DOHH2 (cell line): ENCODE measurements at regions not wholly inside any gene's neighbourhood (a gene's known extent, or its start where the extent isn't known, plus 50 kb on each side); places are given as distances from the start of the nearest gene placed in this dataset.

Experiments used
- H3F3A ChIP-seq: fragments of 200-600 bp; sonication (generic), shearing (Covaris generic); 2 replicates; pipeline ENCODE4 v1.6.0; 2016; ENCODE audit warnings: antibody characterized with exemption, mild to moderate bottlenecking; ENCODE audit not compliant: control insufficient read depth, insufficient read depth
- H3K27ac ChIP-seq: fragments of 200-600 bp; sonication (generic); 2 replicates; pipeline ENCODE4 v1.5.1; 2014; ENCODE audit warnings: low read depth, mild to moderate bottlenecking, low read length, moderate library complexity
- H3K27me3 ChIP-seq: fragments of 200-600 bp; sonication (generic); 2 replicates; pipeline ENCODE4 v1.6.1; 2014; ENCODE audit warnings: mild to moderate bottlenecking, low read length, mixed read lengths; ENCODE audit not compliant: control insufficient read depth
- H3K36me3 ChIP-seq: fragments of 200-600 bp; sonication (generic); 2 replicates; pipeline ENCODE4 v1.6.1; 2014; ENCODE audit warnings: mild to moderate bottlenecking, low read length, moderate library complexity, mixed read lengths; ENCODE audit not compliant: control insufficient read depth
- H3K4me1 ChIP-seq: fragments of 200-600 bp; sonication (generic); 2 replicates; pipeline ENCODE4 v1.6.1; 2014; ENCODE audit warnings: mild to moderate bottlenecking, low read length, mixed read lengths; ENCODE audit not compliant: control insufficient read depth
- H3K4me2 ChIP-seq: fragments of 200-600 bp; sonication (generic); 2 replicates; pipeline ENCODE4 v1.6.0; 2014; ENCODE audit warnings: mild to moderate bottlenecking, low read length, moderate library complexity
- H3K4me3 ChIP-seq: fragments of 200-600 bp; sonication (generic); 2 replicates; pipeline ENCODE4 v1.5.1; 2014; ENCODE audit warnings: mild to moderate bottlenecking, low read length, mixed read lengths
- H3K79me2 ChIP-seq: fragments of 200-600 bp; sonication (generic); 2 replicates; pipeline ENCODE4 v1.6.1; 2014; ENCODE audit warnings: mild to moderate bottlenecking, low read length, mixed read lengths; ENCODE audit not compliant: control insufficient read depth
- H3K9me2 ChIP-seq: fragments of 200-600 bp; sonication (generic); replicated peaks from 2 replicates; pipeline ENCODE4 v1.6.1; 2014; ENCODE audit warnings: mild to moderate bottlenecking, low read length, mixed read lengths; ENCODE audit not compliant: control insufficient read depth
- H3K9me3 ChIP-seq: fragments of 200-600 bp; sonication (generic); 2 replicates; pipeline ENCODE4 v1.6.1; 2014; ENCODE audit warnings: antibody characterized with exemption, low read length, mixed read lengths; ENCODE audit not compliant: control insufficient read depth, insufficient read depth
- H4K20me1 ChIP-seq: fragments of 200-600 bp; sonication (generic); 2 replicates; pipeline ENCODE4 v1.6.0; 2014; ENCODE audit warnings: low read depth, mild to moderate bottlenecking, antibody characterized with exemption, low read length, moderate library complexity; ENCODE audit not compliant: control insufficient read depth, insufficient read depth
- EZH2phosphoT487 ChIP-seq: fragments of 200-600 bp; sonication (generic); IDR thresholded peaks from 2 replicates; pipeline ENCODE4 v1.6.1; 2017; ENCODE audit warnings: borderline replicate concordance, mild to moderate bottlenecking, antibody characterized with exemption, low read length, moderate library complexity, mixed read lengths
- TF ChIP-seq, protein P1 (sequence below): fragments of 200-600 bp; sonication (generic); IDR thresholded peaks from one replicate; pipeline ENCODE4 v1.5.1; 2014; ENCODE audit warnings: antibody characterized with exemption, mild to moderate bottlenecking, low read depth, low read length; ENCODE audit not compliant: poor library complexity, severe bottlenecking

DNA sequence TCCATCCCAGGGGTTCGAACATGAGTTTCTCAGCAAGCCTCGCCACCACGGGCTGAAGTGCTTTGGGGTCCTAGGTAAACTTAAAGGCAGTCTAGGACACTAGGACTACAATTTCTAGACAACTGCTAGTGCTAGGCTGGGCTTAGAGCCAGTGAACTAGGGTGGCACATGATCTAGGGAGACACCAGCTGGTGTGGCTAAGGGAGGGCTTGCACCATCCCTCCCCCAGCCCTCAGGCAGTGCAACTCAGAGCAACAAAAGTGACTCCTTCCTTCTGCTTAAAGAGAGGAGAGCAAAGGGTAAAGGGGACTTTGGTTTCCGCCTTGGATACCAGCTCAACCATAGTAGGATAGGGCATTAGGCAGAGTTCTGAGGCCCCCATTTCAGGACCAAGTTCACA is 162.5 kb upstream of the AFF2 start:
- Histone ChIP-seq H3K4me1 (peaks cover 14% of the 10 kb centered on the region), H3K79me2 (no peaks in the 10 kb centered on the region), H3K27me3 (no peaks in the 10 kb centered on the region), H3K9me3 (no peaks in the 10 kb centered on the region), H3K27ac (no peak overlapping the region), H3F3A (no peaks in the 10 kb centered on the region), H3K36me3 (no peaks in the 10 kb centered on the region), H3K4me2 (no peak overlapping the region), H4K20me1 (no peaks in the 10 kb centered on the region), H3K4me3 (no peak overlapping the region), H3K9me2 (no peaks in the 10 kb centered on the region)
- no peak for TF ChIP-seq EZH2phosphoT487
- TF ChIP-seq, protein P1, sequence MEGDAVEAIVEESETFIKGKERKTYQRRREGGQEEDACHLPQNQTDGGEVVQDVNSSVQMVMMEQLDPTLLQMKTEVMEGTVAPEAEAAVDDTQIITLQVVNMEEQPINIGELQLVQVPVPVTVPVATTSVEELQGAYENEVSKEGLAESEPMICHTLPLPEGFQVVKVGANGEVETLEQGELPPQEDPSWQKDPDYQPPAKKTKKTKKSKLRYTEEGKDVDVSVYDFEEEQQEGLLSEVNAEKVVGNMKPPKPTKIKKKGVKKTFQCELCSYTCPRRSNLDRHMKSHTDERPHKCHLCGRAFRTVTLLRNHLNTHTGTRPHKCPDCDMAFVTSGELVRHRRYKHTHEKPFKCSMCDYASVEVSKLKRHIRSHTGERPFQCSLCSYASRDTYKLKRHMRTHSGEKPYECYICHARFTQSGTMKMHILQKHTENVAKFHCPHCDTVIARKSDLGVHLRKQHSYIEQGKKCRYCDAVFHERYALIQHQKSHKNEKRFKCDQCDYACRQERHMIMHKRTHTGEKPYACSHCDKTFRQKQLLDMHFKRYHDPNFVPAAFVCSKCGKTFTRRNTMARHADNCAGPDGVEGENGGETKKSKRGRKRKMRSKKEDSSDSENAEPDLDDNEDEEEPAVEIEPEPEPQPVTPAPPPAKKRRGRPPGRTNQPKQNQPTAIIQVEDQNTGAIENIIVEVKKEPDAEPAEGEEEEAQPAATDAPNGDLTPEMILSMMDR: no peak

DNA sequence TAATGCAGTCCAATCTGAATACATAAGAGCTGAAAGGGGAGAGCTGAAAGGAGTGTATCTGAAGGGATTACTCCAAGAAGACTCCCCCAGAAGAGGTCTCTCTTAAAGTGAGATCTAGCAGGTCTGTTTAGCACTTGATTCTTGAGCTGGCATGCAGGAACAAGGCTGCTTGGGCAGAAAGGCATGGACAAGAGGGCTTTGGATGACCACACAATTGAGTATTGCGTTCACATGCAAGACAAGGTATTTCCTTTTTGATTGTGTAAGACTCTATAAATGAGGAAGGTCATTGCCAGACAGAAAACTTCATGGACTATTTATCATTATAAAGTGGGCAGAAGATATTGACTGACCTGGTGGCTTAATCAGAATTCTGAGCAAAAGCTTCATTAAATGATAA is 145.5 kb upstream of the AFF2 start:
- H3K36me3 ChIP-seq: no peaks in the 10 kb centered on the region
- no peaks in the 10 kb centered on the region for H3F3A ChIP-seq
- no peaks in the 10 kb centered on the region for H3K79me2 ChIP-seq
- H3K9me2 ChIP-seq: no peaks in the 10 kb centered on the region
- no peak overlapping the region for H3K4me2 ChIP-seq
- H3K27ac ChIP-seq: no peak overlapping the region
- no peaks in the 10 kb centered on the region for H3K9me3 ChIP-seq
- no peaks in the 10 kb centered on the region for H3K4me1 ChIP-seq
- H3K4me3 ChIP-seq: no peak overlapping the region
- H3K27me3 ChIP-seq: no peaks in the 10 kb centered on the region
- TF ChIP-seq, protein P1: no peak
- TF ChIP-seq EZH2phosphoT487: no peak
- H4K20me1 ChIP-seq: no peaks in the 10 kb centered on the region

DNA sequence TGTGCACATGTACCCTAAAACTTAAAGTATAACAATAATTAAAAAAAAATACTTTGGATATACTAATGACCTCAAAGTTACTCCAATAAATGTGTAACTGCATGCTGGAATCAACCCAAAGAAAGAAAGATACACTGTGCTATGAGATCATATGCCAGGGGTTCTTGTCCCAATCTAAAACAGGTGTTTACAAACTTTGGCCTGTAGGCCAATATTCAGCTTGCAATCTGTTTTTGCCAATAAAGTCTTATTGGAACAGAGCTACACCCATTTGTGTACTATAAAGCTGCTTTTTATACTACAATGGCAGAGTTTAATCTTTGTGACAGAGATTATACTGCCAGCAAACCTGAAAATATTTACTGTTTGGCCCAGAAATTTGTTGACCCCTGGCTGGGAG is 138.8 kb upstream of the AFF2 start:
- no peaks in the 10 kb centered on the region for H3K9me3 ChIP-seq
- H3K27ac ChIP-seq: no peak overlapping the region
- H4K20me1 ChIP-seq: no peaks in the 10 kb centered on the region
- no peaks in the 10 kb centered on the region for H3K4me1 ChIP-seq
- no peaks in the 10 kb centered on the region for H3K27me3 ChIP-seq
- H3K4me3 ChIP-seq: no peak overlapping the region
- H3K4me2 ChIP-seq: no peak overlapping the region
- TF ChIP-seq, protein P1: no peak
- no peak for TF ChIP-seq EZH2phosphoT487
- H3K79me2 ChIP-seq: no peaks in the 10 kb centered on the region
- no peaks in the 10 kb centered on the region for H3F3A ChIP-seq
- no peaks in the 10 kb centered on the region for H3K36me3 ChIP-seq
- H3K9me2 ChIP-seq: no peaks in the 10 kb centered on the region
